Liver (tissue), 8 donors: ENCODE measurements at regions not wholly inside any gene's neighbourhood (a gene's known extent, or its start where the extent isn't known, plus 50 kb on each side); places are given as distances from the start of the nearest gene placed in this dataset.

Experiments used
- DNase-seq: peaks from one replicate; pipeline ENCODE4 v3.0.0-alpha.2; 2017; ENCODE audit warnings: low spot score
- H3K27ac ChIP-seq, 2 donors: one replicate each; pipeline ENCODE4 v1.7.0; 2013; ENCODE audit warnings: inconsistent platforms in 2 of 2, low read length in 2 of 2, control low read depth in 1 of 2, low read depth in 1 of 2, mild to moderate bottlenecking in 1 of 2
- H3K27me3 ChIP-seq, 4 donors: one replicate each; pipeline versions ENCODE4 v1.6.1 to v1.7.0; 2013; ENCODE audit warnings: low read length in 3 of 4, inconsistent platforms in 1 of 4, mild to moderate bottlenecking in 1 of 4, moderate library complexity in 1 of 4; ENCODE audit not compliant: control insufficient read depth in 4 of 4, insufficient read depth in 4 of 4
- H3K36me3 ChIP-seq, 4 donors: one replicate each; pipeline versions ENCODE4 v1.6.1 to v1.7.0; 2013; ENCODE audit warnings: low read length in 3 of 4, mild to moderate bottlenecking in 3 of 4, low read depth in 1 of 4, moderate library complexity in 1 of 4; ENCODE audit not compliant: control insufficient read depth in 4 of 4, insufficient read depth in 3 of 4
- H3K4me1 ChIP-seq, 4 donors: one replicate each; pipeline versions ENCODE4 v1.6.1 to v1.7.0; 2013; ENCODE audit warnings: low read length in 3 of 4, mild to moderate bottlenecking in 3 of 4, moderate library complexity in 1 of 4; ENCODE audit not compliant: control insufficient read depth in 4 of 4, insufficient read depth in 4 of 4
- H3K4me3 ChIP-seq, 3 donors: one replicate each; pipeline versions ENCODE4 v1.6.1 to v1.7.0; 2013; ENCODE audit warnings: low read length in 3 of 3, control low read depth in 1 of 3, low read depth in 1 of 3, mild to moderate bottlenecking in 1 of 3
- H3K9ac ChIP-seq, 2 donors: one replicate each; pipeline ENCODE4 v1.7.0; 2013; ENCODE audit warnings: low read length in 2 of 2, mild to moderate bottlenecking in 2 of 2, moderate library complexity in 2 of 2, control low read depth in 1 of 2, low read depth in 1 of 2
- H3K9me3 ChIP-seq, 4 donors: one replicate each; pipeline versions ENCODE4 v1.6.1 to v1.7.0; 2013; ENCODE audit warnings: low read length in 3 of 4; ENCODE audit not compliant: control insufficient read depth in 4 of 4
- EGR1 ChIP-seq, 2 donors: IDR thresholded peaks; 2 replicates each; pipeline ENCODE4 v1.6.1; 2016 to 2018; ENCODE audit warnings: antibody characterized with exemption in 2 of 2, low read depth in 2 of 2
- FOXA1 ChIP-seq: IDR thresholded peaks from 2 replicates; pipeline ENCODE4 v1.6.1; 2016; ENCODE audit warnings: antibody characterized with exemption
- FOXA2 ChIP-seq: IDR thresholded peaks from 2 replicates; pipeline ENCODE4 v1.6.1; 2016; ENCODE audit warnings: antibody characterized with exemption
- GABPA ChIP-seq, 2 donors: IDR thresholded peaks in 1 of 2; conservative IDR thresholded peaks in 1 of 2; 2 replicates each; pipeline ENCODE4 v1.6.1; 2016; ENCODE audit warnings: antibody characterized with exemption in 2 of 2, mild to moderate bottlenecking in 1 of 2, moderate library complexity in 1 of 2
- HNF4A ChIP-seq, 2 donors: conservative IDR thresholded peaks; 2 replicates each; pipeline ENCODE4 v1.6.1; 2016; ENCODE audit warnings: antibody characterized with exemption in 2 of 2, mild to moderate bottlenecking in 2 of 2
- HNF4G ChIP-seq: IDR thresholded peaks from 2 replicates; pipeline ENCODE4 v1.6.1; 2016; ENCODE audit warnings: antibody characterized with exemption
- JUND ChIP-seq, 2 donors: IDR thresholded peaks; 2 replicates each; pipeline ENCODE4 v1.6.1; 2016; ENCODE audit warnings: antibody characterized with exemption in 2 of 2
- NR2F2 ChIP-seq: IDR thresholded peaks from 2 replicates; pipeline ENCODE4 v1.6.1; 2016; ENCODE audit warnings: antibody characterized with exemption
- RAD21 ChIP-seq, 2 donors: IDR thresholded peaks; 2 replicates each; pipeline ENCODE4 v1.6.1; 2016; ENCODE audit warnings: antibody characterized with exemption in 2 of 2, mild to moderate bottlenecking in 2 of 2
- RXRA ChIP-seq, 2 donors: IDR thresholded peaks; 2 replicates each; pipeline ENCODE4 v1.6.1; 2017 to 2018; ENCODE audit warnings: antibody characterized with exemption in 2 of 2, mild to moderate bottlenecking in 1 of 2
- SP1 ChIP-seq: IDR thresholded peaks from 2 replicates; pipeline ENCODE4 v1.6.1; 2018; ENCODE audit warnings: antibody characterized with exemption, mild to moderate bottlenecking
- TAF1 ChIP-seq: conservative IDR thresholded peaks from 2 replicates; pipeline ENCODE4 v1.6.1; 2016; ENCODE audit warnings: antibody characterized with exemption, mild to moderate bottlenecking
- WGBS: extraction: QIAGEN DNeasy Blood & Tissue Kit; methylation state at CpG from one replicate; pipeline ENCODE4 v1.1.7; 2013; 5-methylcytosine and 5-hydroxymethylcytosine counted together
- TF ChIP-seq, protein P1 (sequence below): IDR thresholded peaks from 2 replicates; pipeline ENCODE4 v1.6.1; 2016; ENCODE audit warnings: antibody characterized with exemption
- TF ChIP-seq, protein P2 (sequence below): fragments of 150-350 bp; IDR thresholded peaks from 2 replicates; pipeline ENCODE4 v1.5.1; 2017; ENCODE audit warnings: improper control_type of control experiment, low read depth, low read length; ENCODE audit not compliant: missing input control
- TF ChIP-seq, protein P3 (sequence below): IDR thresholded peaks from 2 replicates; pipeline ENCODE4 v1.6.1; 2016; ENCODE audit warnings: antibody characterized with exemption
- TF ChIP-seq, protein P4 (sequence below): IDR thresholded peaks from 2 replicates; pipeline ENCODE4 v1.6.1; 2016; ENCODE audit warnings: antibody characterized with exemption, mild to moderate bottlenecking
- donor health status: healthy.
- donor health status: healthy.
- donor health status: healthy.
- donor health status: healthy.
- donor health status: healthy.

DNA sequence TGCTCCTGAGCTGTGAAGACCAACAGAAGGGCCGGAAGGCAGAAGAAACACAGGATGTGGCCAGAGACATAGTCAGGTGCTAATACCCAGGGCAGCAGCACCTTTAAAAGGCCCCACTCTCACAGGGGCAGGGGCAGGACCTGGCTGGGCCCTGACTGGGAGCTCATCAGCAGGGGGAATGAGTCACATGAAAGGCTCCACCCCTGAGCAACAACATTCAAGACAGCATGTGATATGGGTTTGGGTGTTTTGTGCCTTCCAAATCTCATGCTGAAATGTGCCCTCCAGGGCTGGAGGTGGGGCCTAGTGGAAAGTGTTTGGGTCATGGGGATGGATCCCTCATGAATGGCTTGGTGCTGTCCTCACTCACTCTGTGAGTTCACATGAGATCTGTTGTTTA, 181.7 kb downstream of the ERCC6L2 start:
- Histone ChIP-seq H3K27me3 (no peaks in the 10 kb centered on the region), H3K9ac (no peak overlapping the region), H3K4me3 (no peak overlapping the region), H3K9me3 (no peaks in the 10 kb centered on the region), H3K27ac (no peak overlapping the region), H3K36me3 (no peaks in the 10 kb centered on the region), H3K4me1 (peaks cover 0 to 3% (median 1%) of the 10 kb centered on the region in 4 donors)
- 91% methylated on average over 1 of the region's 1 CpG for WGBS
- no peak for DNase-seq
- TF ChIP-seq, protein P1, sequence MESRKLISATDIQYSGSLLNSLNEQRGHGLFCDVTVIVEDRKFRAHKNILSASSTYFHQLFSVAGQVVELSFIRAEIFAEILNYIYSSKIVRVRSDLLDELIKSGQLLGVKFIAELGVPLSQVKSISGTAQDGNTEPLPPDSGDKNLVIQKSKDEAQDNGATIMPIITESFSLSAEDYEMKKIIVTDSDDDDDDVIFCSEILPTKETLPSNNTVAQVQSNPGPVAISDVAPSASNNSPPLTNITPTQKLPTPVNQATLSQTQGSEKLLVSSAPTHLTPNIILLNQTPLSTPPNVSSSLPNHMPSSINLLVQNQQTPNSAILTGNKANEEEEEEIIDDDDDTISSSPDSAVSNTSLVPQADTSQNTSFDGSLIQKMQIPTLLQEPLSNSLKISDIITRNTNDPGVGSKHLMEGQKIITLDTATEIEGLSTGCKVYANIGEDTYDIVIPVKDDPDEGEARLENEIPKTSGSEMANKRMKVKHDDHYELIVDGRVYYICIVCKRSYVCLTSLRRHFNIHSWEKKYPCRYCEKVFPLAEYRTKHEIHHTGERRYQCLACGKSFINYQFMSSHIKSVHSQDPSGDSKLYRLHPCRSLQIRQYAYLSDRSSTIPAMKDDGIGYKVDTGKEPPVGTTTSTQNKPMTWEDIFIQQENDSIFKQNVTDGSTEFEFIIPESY: no peak
- TF ChIP-seq, protein P2, sequence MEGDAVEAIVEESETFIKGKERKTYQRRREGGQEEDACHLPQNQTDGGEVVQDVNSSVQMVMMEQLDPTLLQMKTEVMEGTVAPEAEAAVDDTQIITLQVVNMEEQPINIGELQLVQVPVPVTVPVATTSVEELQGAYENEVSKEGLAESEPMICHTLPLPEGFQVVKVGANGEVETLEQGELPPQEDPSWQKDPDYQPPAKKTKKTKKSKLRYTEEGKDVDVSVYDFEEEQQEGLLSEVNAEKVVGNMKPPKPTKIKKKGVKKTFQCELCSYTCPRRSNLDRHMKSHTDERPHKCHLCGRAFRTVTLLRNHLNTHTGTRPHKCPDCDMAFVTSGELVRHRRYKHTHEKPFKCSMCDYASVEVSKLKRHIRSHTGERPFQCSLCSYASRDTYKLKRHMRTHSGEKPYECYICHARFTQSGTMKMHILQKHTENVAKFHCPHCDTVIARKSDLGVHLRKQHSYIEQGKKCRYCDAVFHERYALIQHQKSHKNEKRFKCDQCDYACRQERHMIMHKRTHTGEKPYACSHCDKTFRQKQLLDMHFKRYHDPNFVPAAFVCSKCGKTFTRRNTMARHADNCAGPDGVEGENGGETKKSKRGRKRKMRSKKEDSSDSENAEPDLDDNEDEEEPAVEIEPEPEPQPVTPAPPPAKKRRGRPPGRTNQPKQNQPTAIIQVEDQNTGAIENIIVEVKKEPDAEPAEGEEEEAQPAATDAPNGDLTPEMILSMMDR: no peak
- no peak for TF ChIP-seq HNF4A (conservative IDR thresholded peaks at IDR 0.05)
- no peak for TF ChIP-seq FOXA2
- no peak for TF ChIP-seq RXRA (IDR thresholded peaks at IDR 0.05)
- TF ChIP-seq, protein P3, sequence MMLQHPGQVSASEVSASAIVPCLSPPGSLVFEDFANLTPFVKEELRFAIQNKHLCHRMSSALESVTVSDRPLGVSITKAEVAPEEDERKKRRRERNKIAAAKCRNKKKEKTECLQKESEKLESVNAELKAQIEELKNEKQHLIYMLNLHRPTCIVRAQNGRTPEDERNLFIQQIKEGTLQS: no peak
- no peak for TF ChIP-seq HNF4G
- TF ChIP-seq GABPA (IDR thresholded peaks at IDR 0.05 in 1 of 2, conservative IDR thresholded peaks at IDR 0.05 in 1 of 2): no peak
- TF ChIP-seq, protein P4, sequence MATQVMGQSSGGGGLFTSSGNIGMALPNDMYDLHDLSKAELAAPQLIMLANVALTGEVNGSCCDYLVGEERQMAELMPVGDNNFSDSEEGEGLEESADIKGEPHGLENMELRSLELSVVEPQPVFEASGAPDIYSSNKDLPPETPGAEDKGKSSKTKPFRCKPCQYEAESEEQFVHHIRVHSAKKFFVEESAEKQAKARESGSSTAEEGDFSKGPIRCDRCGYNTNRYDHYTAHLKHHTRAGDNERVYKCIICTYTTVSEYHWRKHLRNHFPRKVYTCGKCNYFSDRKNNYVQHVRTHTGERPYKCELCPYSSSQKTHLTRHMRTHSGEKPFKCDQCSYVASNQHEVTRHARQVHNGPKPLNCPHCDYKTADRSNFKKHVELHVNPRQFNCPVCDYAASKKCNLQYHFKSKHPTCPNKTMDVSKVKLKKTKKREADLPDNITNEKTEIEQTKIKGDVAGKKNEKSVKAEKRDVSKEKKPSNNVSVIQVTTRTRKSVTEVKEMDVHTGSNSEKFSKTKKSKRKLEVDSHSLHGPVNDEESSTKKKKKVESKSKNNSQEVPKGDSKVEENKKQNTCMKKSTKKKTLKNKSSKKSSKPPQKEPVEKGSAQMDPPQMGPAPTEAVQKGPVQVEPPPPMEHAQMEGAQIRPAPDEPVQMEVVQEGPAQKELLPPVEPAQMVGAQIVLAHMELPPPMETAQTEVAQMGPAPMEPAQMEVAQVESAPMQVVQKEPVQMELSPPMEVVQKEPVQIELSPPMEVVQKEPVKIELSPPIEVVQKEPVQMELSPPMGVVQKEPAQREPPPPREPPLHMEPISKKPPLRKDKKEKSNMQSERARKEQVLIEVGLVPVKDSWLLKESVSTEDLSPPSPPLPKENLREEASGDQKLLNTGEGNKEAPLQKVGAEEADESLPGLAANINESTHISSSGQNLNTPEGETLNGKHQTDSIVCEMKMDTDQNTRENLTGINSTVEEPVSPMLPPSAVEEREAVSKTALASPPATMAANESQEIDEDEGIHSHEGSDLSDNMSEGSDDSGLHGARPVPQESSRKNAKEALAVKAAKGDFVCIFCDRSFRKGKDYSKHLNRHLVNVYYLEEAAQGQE: no peak
- TF ChIP-seq EGR1 (IDR thresholded peaks at IDR 0.05; ENCODE audit: low read depth in 2 of 2): no peak

DNA sequence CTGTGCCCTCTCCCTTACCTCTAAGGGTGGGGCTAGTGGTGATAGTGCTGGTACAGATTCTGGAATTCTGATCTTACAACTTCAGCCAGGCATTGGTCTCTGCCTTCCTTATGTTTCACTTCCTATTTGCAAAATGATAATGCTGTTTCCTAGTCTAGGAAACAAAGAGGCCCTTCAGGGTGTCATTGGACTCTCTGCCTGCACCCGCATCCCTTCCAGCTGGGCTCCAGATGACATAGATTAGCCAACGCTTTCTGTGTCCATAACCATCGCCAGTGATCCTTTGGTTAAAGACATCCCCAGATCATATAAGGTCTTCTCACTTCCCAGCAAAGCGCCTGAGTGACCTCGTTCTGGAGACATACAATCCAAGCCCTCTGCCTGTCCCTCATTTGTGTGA, 180.7 kb downstream of the ERCC6L2 start:
- H3K9me3 ChIP-seq: no peaks in the 10 kb centered on the region
- TF ChIP-seq SP1 (no peak), RXRA (IDR thresholded peaks at IDR 0.05) (no peak), JUND (IDR thresholded peaks at IDR 0.05) (no peak), HNF4A (conservative IDR thresholded peaks at IDR 0.05) (no peak), RAD21 (IDR thresholded peaks at IDR 0.05) (no peak), HNF4G (no peak), FOXA1 (no peak), TAF1 (no peak), GABPA (IDR thresholded peaks at IDR 0.05 in 1 of 2, conservative IDR thresholded peaks at IDR 0.05 in 1 of 2) (no peak), EGR1 (IDR thresholded peaks at IDR 0.05; ENCODE audit: low read depth in 2 of 2) (no peak), NR2F2 (no peak), FOXA2 (no peak)
- TF ChIP-seq, protein P1: no peak
- TF ChIP-seq, protein P4: no peak
- TF ChIP-seq, protein P3: no peak
- H3K27me3 ChIP-seq: no peaks in the 10 kb centered on the region
- H3K36me3 ChIP-seq: no peaks in the 10 kb centered on the region
- 91% methylated on average over 5 of the region's 5 CpGs for WGBS
- H3K27ac ChIP-seq: no peak overlapping the region
- no peak for DNase-seq
- peaks cover 0 to 2% (median 0%) of the 10 kb centered on the region in 4 donors for H3K4me1 ChIP-seq
- no peak overlapping the region for H3K9ac ChIP-seq
- H3K4me3 ChIP-seq: no peak overlapping the region
